Lower leg skin (tissue), 3 donors: ENCODE measurements at regions not wholly inside any gene's neighbourhood (a gene's known extent, or its start where the extent isn't known, plus 50 kb on each side); places are given as distances from the start of the nearest gene placed in this dataset.

Experiments
- POLR2A ChIP-seq, 2 donors: fragments of 450-650 bp; IDR thresholded peaks; one replicate each; pipeline ENCODE4 v1.6.1; 2016 to 2017; ENCODE audit warnings: antibody characterized with exemption in 2 of 2, mild to moderate bottlenecking in 1 of 2, moderate library complexity in 1 of 2
- TF ChIP-seq, protein P1 (sequence below), 3 donors: fragments of 450-650 bp; IDR thresholded peaks; one replicate each; pipeline ENCODE4 v1.5.1; 2016; ENCODE audit warnings: antibody characterized with exemption in 3 of 3, mild to moderate bottlenecking in 3 of 3, moderate library complexity in 2 of 3

DNA sequence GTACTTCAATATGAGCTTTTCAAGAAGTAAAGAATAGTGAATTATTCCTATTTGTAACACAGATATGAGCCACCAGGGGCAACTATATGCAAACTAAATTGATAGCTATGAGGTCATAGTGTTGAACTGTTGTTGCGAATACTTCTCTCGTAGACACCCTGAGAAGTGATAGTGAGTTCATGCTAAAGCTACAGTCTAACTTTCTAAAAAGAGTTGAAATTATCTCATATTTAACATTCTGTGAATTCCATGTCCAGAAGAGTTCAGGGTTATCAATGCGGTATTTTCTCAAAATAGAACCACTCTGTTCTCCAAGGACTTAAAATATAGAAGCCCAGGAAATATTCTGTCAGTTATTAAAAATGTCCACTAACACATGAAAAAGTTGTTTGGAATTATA lies 185.4 kb downstream of the AASDHPPT start:
- no peak for TF ChIP-seq POLR2A (IDR thresholded peaks at IDR 0.05)
- TF ChIP-seq, protein P1, sequence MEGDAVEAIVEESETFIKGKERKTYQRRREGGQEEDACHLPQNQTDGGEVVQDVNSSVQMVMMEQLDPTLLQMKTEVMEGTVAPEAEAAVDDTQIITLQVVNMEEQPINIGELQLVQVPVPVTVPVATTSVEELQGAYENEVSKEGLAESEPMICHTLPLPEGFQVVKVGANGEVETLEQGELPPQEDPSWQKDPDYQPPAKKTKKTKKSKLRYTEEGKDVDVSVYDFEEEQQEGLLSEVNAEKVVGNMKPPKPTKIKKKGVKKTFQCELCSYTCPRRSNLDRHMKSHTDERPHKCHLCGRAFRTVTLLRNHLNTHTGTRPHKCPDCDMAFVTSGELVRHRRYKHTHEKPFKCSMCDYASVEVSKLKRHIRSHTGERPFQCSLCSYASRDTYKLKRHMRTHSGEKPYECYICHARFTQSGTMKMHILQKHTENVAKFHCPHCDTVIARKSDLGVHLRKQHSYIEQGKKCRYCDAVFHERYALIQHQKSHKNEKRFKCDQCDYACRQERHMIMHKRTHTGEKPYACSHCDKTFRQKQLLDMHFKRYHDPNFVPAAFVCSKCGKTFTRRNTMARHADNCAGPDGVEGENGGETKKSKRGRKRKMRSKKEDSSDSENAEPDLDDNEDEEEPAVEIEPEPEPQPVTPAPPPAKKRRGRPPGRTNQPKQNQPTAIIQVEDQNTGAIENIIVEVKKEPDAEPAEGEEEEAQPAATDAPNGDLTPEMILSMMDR (IDR thresholded peaks at IDR 0.05): no peak
